Liver (tissue), 8 donors: ENCODE measurements at regions not wholly inside any gene's neighbourhood (a gene's known extent, or its start where the extent isn't known, plus 50 kb on each side); places are given as distances from the start of the nearest gene placed in this dataset.

Experiments
- DNase-seq: peaks from one replicate; pipeline ENCODE4 v3.0.0-alpha.2; 2017; ENCODE audit warnings: low spot score
- H3K27ac ChIP-seq, 2 donors: one replicate each; pipeline ENCODE4 v1.7.0; 2013; ENCODE audit warnings: inconsistent platforms in 2 of 2, low read length in 2 of 2, control low read depth in 1 of 2, low read depth in 1 of 2, mild to moderate bottlenecking in 1 of 2
- H3K27me3 ChIP-seq, 4 donors: one replicate each; pipeline versions ENCODE4 v1.6.1 to v1.7.0; 2013; ENCODE audit warnings: low read length in 3 of 4, inconsistent platforms in 1 of 4, mild to moderate bottlenecking in 1 of 4, moderate library complexity in 1 of 4; ENCODE audit not compliant: control insufficient read depth in 4 of 4, insufficient read depth in 4 of 4
- H3K36me3 ChIP-seq, 4 donors: one replicate each; pipeline versions ENCODE4 v1.6.1 to v1.7.0; 2013; ENCODE audit warnings: low read length in 3 of 4, mild to moderate bottlenecking in 3 of 4, low read depth in 1 of 4, moderate library complexity in 1 of 4; ENCODE audit not compliant: control insufficient read depth in 4 of 4, insufficient read depth in 3 of 4
- H3K4me1 ChIP-seq, 4 donors: one replicate each; pipeline versions ENCODE4 v1.6.1 to v1.7.0; 2013; ENCODE audit warnings: low read length in 3 of 4, mild to moderate bottlenecking in 3 of 4, moderate library complexity in 1 of 4; ENCODE audit not compliant: control insufficient read depth in 4 of 4, insufficient read depth in 4 of 4
- H3K4me3 ChIP-seq, 3 donors: one replicate each; pipeline versions ENCODE4 v1.6.1 to v1.7.0; 2013; ENCODE audit warnings: low read length in 3 of 3, control low read depth in 1 of 3, low read depth in 1 of 3, mild to moderate bottlenecking in 1 of 3
- H3K9ac ChIP-seq, 2 donors: one replicate each; pipeline ENCODE4 v1.7.0; 2013; ENCODE audit warnings: low read length in 2 of 2, mild to moderate bottlenecking in 2 of 2, moderate library complexity in 2 of 2, control low read depth in 1 of 2, low read depth in 1 of 2
- H3K9me3 ChIP-seq, 4 donors: one replicate each; pipeline versions ENCODE4 v1.6.1 to v1.7.0; 2013; ENCODE audit warnings: low read length in 3 of 4; ENCODE audit not compliant: control insufficient read depth in 4 of 4
- ATF3 ChIP-seq: IDR thresholded peaks from 2 replicates; pipeline ENCODE4 v1.6.1; 2016; ENCODE audit warnings: antibody characterized with exemption
- CTCF ChIP-seq: fragments of 150-350 bp; IDR thresholded peaks from 2 replicates; pipeline ENCODE4 v1.5.1; 2017; ENCODE audit warnings: improper control_type of control experiment, low read depth, low read length; ENCODE audit not compliant: missing input control
- EGR1 ChIP-seq, 2 donors: IDR thresholded peaks; 2 replicates each; pipeline ENCODE4 v1.6.1; 2016 to 2018; ENCODE audit warnings: antibody characterized with exemption in 2 of 2, low read depth in 2 of 2
- FOXA1 ChIP-seq: IDR thresholded peaks from 2 replicates; pipeline ENCODE4 v1.6.1; 2016; ENCODE audit warnings: antibody characterized with exemption
- FOXA2 ChIP-seq: IDR thresholded peaks from 2 replicates; pipeline ENCODE4 v1.6.1; 2016; ENCODE audit warnings: antibody characterized with exemption
- GABPA ChIP-seq, 2 donors: IDR thresholded peaks in 1 of 2; conservative IDR thresholded peaks in 1 of 2; 2 replicates each; pipeline ENCODE4 v1.6.1; 2016; ENCODE audit warnings: antibody characterized with exemption in 2 of 2, mild to moderate bottlenecking in 1 of 2, moderate library complexity in 1 of 2
- HNF4A ChIP-seq, 2 donors: conservative IDR thresholded peaks; 2 replicates each; pipeline ENCODE4 v1.6.1; 2016; ENCODE audit warnings: antibody characterized with exemption in 2 of 2, mild to moderate bottlenecking in 2 of 2
- HNF4G ChIP-seq: IDR thresholded peaks from 2 replicates; pipeline ENCODE4 v1.6.1; 2016; ENCODE audit warnings: antibody characterized with exemption
- JUND ChIP-seq, 2 donors: IDR thresholded peaks; 2 replicates each; pipeline ENCODE4 v1.6.1; 2016; ENCODE audit warnings: antibody characterized with exemption in 2 of 2
- MAX ChIP-seq: IDR thresholded peaks from 2 replicates; pipeline ENCODE4 v1.6.1; 2016; ENCODE audit warnings: antibody characterized with exemption
- NR2F2 ChIP-seq: IDR thresholded peaks from 2 replicates; pipeline ENCODE4 v1.6.1; 2016; ENCODE audit warnings: antibody characterized with exemption
- RAD21 ChIP-seq, 2 donors: IDR thresholded peaks; 2 replicates each; pipeline ENCODE4 v1.6.1; 2016; ENCODE audit warnings: antibody characterized with exemption in 2 of 2, mild to moderate bottlenecking in 2 of 2
- REST ChIP-seq: IDR thresholded peaks from 2 replicates; pipeline ENCODE4 v1.6.1; 2016; ENCODE audit warnings: antibody characterized with exemption, mild to moderate bottlenecking
- RXRA ChIP-seq, 2 donors: IDR thresholded peaks; 2 replicates each; pipeline ENCODE4 v1.6.1; 2017 to 2018; ENCODE audit warnings: antibody characterized with exemption in 2 of 2, mild to moderate bottlenecking in 1 of 2
- SP1 ChIP-seq: IDR thresholded peaks from 2 replicates; pipeline ENCODE4 v1.6.1; 2018; ENCODE audit warnings: antibody characterized with exemption, mild to moderate bottlenecking
- TAF1 ChIP-seq: conservative IDR thresholded peaks from 2 replicates; pipeline ENCODE4 v1.6.1; 2016; ENCODE audit warnings: antibody characterized with exemption, mild to moderate bottlenecking
- YY1 ChIP-seq: IDR thresholded peaks from 2 replicates; pipeline ENCODE4 v1.6.1; 2016; ENCODE audit warnings: antibody characterized with exemption, mild to moderate bottlenecking
- ZBTB33 ChIP-seq: IDR thresholded peaks from 2 replicates; pipeline ENCODE4 v1.6.1; 2016; ENCODE audit warnings: antibody characterized with exemption
- WGBS: extraction: QIAGEN DNeasy Blood & Tissue Kit; methylation state at CpG from one replicate; pipeline ENCODE4 v1.1.7; 2013; 5-methylcytosine and 5-hydroxymethylcytosine counted together
- donor health status: healthy.
- donor health status: healthy.
- donor health status: healthy.
- donor health status: healthy.
- donor health status: healthy.

GRCh38 chr5:142259758-142260157 is 65.1 kb downstream of the SPRY4 start:
- no peaks in the 10 kb centered on the region for H3K27me3 ChIP-seq
- H3K4me1 ChIP-seq = no peaks in the 10 kb centered on the region
- no peak overlapping the region for H3K9ac ChIP-seq
- no peak for DNase-seq
- no peaks in the 10 kb centered on the region for H3K36me3 ChIP-seq
- TF ChIP-seq ATF3 (no peak), JUND (IDR thresholded peaks at IDR 0.05) (no peak), TAF1 (no peak), HNF4A (conservative IDR thresholded peaks at IDR 0.05) (no peak), EGR1 (IDR thresholded peaks at IDR 0.05; ENCODE audit: low read depth in 2 of 2) (no peak), GABPA (IDR thresholded peaks at IDR 0.05 in 1 of 2, conservative IDR thresholded peaks at IDR 0.05 in 1 of 2) (no peak), SP1 (no peak), RAD21 (IDR thresholded peaks at IDR 0.05) (no peak), REST (no peak), RXRA (IDR thresholded peaks at IDR 0.05) (no peak), YY1 (no peak), FOXA2 (no peak)
- H3K4me3 ChIP-seq = no peak overlapping the region
- no peak overlapping the region for H3K27ac ChIP-seq
- 90% methylated on average over 3 of the region's 3 CpGs for WGBS
- H3K9me3 ChIP-seq = peaks cover 0 to 5% (median 1%) of the 10 kb centered on the region in 4 donors

- DNase-seq = no peak
- Histone ChIP-seq H3K36me3 (no peaks in the 10 kb centered on the region), H3K4me3 (no peak overlapping the region), H3K9ac (no peak overlapping the region), H3K27me3 (no peaks in the 10 kb centered on the region), H3K27ac (no peak overlapping the region), H3K9me3 (peaks cover 0 to 5% (median 1%) of the 10 kb centered on the region in 4 donors), H3K4me1 (no peaks in the 10 kb centered on the region)
- WGBS = 97% methylated on average over 1 of the region's 1 CpG
- TF ChIP-seq YY1 = no peak
- TF ChIP-seq ATF3 = no peak
- no peak for TF ChIP-seq ZBTB33
- no peak for TF ChIP-seq FOXA2
- TF ChIP-seq REST = no peak
- TF ChIP-seq FOXA1 = no peak
- TF ChIP-seq EGR1 (IDR thresholded peaks at IDR 0.05; ENCODE audit: low read depth in 2 of 2) = no peak
- TF ChIP-seq MAX = no peak
- TF ChIP-seq HNF4G = no peak
- TF ChIP-seq RAD21 (IDR thresholded peaks at IDR 0.05) = no peak
- no peak for TF ChIP-seq TAF1
- no peak for TF ChIP-seq NR2F2
- TF ChIP-seq GABPA (IDR thresholded peaks at IDR 0.05 in 1 of 2, conservative IDR thresholded peaks at IDR 0.05 in 1 of 2) = no peak
- TF ChIP-seq RXRA (IDR thresholded peaks at IDR 0.05) = no peak
- no peak for TF ChIP-seq SP1
- TF ChIP-seq HNF4A (conservative IDR thresholded peaks at IDR 0.05) = no peak
- TF ChIP-seq CTCF = no peak
- TF ChIP-seq JUND (IDR thresholded peaks at IDR 0.05) = no peak
Measured at GRCh38 chr5:142255831-142256230, 69.0 kb downstream of the SPRY4 start.
